Astrocyte of the cerebellum (primary cell): ENCODE measurements at regions not wholly inside any gene's neighbourhood (a gene's known extent, or its start where the extent isn't known, plus 50 kb on each side); places are given as distances from the start of the nearest gene placed in this dataset.

Source experiments
- DNase-seq: peaks from one replicate; pipeline ENCODE4 v3.0.0-alpha.2; 2011; ENCODE audit warnings: low read depth
- H3K4me3 ChIP-seq: 2 replicates; pipeline ENCODE4 v1.5.1; 2011; ENCODE audit warnings: mild to moderate bottlenecking, low read depth, low read length, moderate library complexity
- in situ Hi-C: cut with HindIII; loops from 2 replicates; pipeline ENCODE4 v1.10.0; 2017; ENCODE audit warnings: low sequenced_read_pairs
- TF ChIP-seq, protein P1 (sequence below): IDR thresholded peaks from 2 replicates; pipeline ENCODE4 v1.5.1; 2012; ENCODE audit warnings: low read length, low read depth, moderate library complexity, mild to moderate bottlenecking; ENCODE audit errors: missing control alignments

DNA sequence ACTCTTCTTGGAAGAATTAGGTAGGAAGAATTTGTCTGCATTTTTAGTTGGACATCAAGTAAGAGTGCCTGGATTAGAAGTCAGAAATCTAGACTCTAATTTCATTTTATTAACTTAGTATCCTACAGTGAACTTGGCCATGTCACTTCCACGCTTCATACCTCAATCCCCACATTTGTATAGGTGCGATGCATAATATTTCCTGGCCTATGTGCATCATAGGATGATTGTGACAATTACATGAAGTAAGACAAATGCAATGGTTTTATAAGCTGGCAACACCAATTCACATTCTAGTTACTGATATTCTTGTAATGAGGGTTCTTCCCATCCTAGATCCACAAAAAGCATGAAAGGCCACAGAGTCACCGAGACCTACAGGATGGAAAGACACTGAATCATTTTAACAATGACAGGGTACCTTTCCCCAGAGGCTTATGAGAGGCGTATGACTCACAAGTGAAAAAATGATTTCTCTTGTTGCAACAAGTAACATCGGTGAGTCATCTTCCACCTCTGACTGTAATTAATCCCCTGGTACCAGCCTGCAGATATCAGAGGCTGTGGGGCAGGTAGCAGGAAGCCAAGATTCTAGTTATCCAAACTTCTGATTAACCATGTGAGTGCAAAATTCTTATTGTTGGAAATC lies 56.0 kb upstream of the OR5AK2 start:
- peak; percentile 8 for DNase-seq
- in situ Hi-C loops, result no loop called here
- TF ChIP-seq, protein P1, sequence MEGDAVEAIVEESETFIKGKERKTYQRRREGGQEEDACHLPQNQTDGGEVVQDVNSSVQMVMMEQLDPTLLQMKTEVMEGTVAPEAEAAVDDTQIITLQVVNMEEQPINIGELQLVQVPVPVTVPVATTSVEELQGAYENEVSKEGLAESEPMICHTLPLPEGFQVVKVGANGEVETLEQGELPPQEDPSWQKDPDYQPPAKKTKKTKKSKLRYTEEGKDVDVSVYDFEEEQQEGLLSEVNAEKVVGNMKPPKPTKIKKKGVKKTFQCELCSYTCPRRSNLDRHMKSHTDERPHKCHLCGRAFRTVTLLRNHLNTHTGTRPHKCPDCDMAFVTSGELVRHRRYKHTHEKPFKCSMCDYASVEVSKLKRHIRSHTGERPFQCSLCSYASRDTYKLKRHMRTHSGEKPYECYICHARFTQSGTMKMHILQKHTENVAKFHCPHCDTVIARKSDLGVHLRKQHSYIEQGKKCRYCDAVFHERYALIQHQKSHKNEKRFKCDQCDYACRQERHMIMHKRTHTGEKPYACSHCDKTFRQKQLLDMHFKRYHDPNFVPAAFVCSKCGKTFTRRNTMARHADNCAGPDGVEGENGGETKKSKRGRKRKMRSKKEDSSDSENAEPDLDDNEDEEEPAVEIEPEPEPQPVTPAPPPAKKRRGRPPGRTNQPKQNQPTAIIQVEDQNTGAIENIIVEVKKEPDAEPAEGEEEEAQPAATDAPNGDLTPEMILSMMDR, result no peak

DNA sequence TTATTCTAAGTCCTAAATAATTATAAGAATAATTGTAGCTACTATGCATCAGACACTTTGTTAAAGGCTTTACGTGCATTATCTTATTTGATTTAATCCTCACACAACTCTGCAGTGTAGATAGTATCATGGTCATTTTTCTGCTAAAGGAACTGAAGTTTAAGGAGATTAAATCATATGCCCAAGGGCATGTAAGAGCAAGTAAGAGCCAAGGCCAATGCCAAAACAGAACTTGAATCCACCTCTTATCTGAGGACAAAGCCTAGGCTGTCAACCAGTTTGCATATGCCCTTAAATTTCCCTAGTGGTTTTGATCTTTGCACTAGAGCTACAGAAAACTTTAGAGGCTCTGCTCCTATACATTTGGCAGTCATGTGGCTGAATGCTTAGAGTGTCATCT lies 65.6 kb upstream of the OR5AK2 start:
- TF ChIP-seq, protein P1, result no peak
- no peak overlapping the region for H3K4me3 ChIP-seq
- in situ Hi-C loops, result no loop called here
- DNase-seq, result no peak

More for the DNA sequence above, 56.0 kb upstream of the OR5AK2 start:
- H3K4me3 ChIP-seq, result no peak overlapping the region

GRCh38 chr11:56922421-56922820 lies 66.3 kb upstream of the OR5AK2 start:
- H3K4me3 ChIP-seq, result no peak overlapping the region
- TF ChIP-seq, protein P1, result no peak
- in situ Hi-C loops, result no loop called here

GRCh38 chr11:56917708-56918400 lies 70.9 kb upstream of the OR5AK2 start:
- TF ChIP-seq, protein P1, result no peak
- no peak for DNase-seq
- H3K4me3 ChIP-seq, result no peak overlapping the region
- in situ Hi-C loops, result no loop called here

More at GRCh38 chr11:56922421-56922820, 66.3 kb upstream of the OR5AK2 start:
- DNase-seq, result no peak

GRCh38 chr11:56916587-56916986 lies 72.1 kb upstream of the OR5AK2 start:
- no peak for DNase-seq
- TF ChIP-seq, protein P1, result no peak
- H3K4me3 ChIP-seq, result no peak overlapping the region
- in situ Hi-C loops, result no loop called here

- no peak overlapping the region for H3K4me3 ChIP-seq
- TF ChIP-seq, protein P1, result no peak
- DNase-seq, result no peak
- in situ Hi-C loops, result no loop called here
These were observed 72.6 kb upstream of the OR5AK2 start for GRCh38 chr11:56916162-56916561.
